ENCODE measurements at regions not wholly inside any gene's neighbourhood (a gene's known extent, or its start where the extent isn't known, plus 50 kb on each side); places are given as distances from the start of the nearest gene placed in this dataset.

GRCh38 chr7:26460351-26461085 lies 168.9 kb downstream of the SNX10 start:
- TF ChIP-seq CTCF (IDR thresholded peaks at IDR 0.05): no peak

GRCh38 chr7:26461518-26461917 lies 169.9 kb downstream of the SNX10 start:
- TF ChIP-seq CTCF (IDR thresholded peaks at IDR 0.05): no peak

GRCh38 chr7:26466007-26466406 lies 174.3 kb downstream of the SNX10 start:
- no peak for TF ChIP-seq CTCF (IDR thresholded peaks at IDR 0.05)

GRCh38 chr7:26467104-26467503 lies 175.4 kb downstream of the SNX10 start:
- TF ChIP-seq CTCF (IDR thresholded peaks at IDR 0.05): no peak

- no peak for TF ChIP-seq CTCF (IDR thresholded peaks at IDR 0.05)
These were observed 175.9 kb downstream of the SNX10 start for GRCh38 chr7:26467541-26467940.

- no peak for TF ChIP-seq CTCF (IDR thresholded peaks at IDR 0.05)
These were observed 177.0 kb downstream of the SNX10 start for GRCh38 chr7:26468625-26469024.

- no peak for TF ChIP-seq CTCF (IDR thresholded peaks at IDR 0.05)
These were observed 177.5 kb downstream of the SNX10 start for GRCh38 chr7:26469188-26469587.

- TF ChIP-seq CTCF (IDR thresholded peaks at IDR 0.05): no peak
These were observed 179.0 kb downstream of the SNX10 start for GRCh38 chr7:26470691-26471090.

All from LNCAP (cell line).